ENCODE measurements at regions not wholly inside any gene's neighbourhood (a gene's known extent, or its start where the extent isn't known, plus 50 kb on each side); places are given as distances from the start of the nearest gene placed in this dataset.

GRCh38 chr5:68766952-68767464 is 326.8 kb upstream of the SLC30A5 start:
- TF ChIP-seq CTCF (IDR thresholded peaks at IDR 0.05) (no peak), POLR2A (IDR thresholded peaks at IDR 0.05) (no peak), EP300 (IDR thresholded peaks at IDR 0.05) (no peak)

Measured in ovary (tissue), 3 donors.